ENCODE measurements at regions not wholly inside any gene's neighbourhood (a gene's known extent, or its start where the extent isn't known, plus 50 kb on each side); places are given as distances from the start of the nearest gene placed in this dataset.
"Not testable (repeated sequence)": the region's sequence is repeated elsewhere in the genome, so short reads cannot be mapped to it uniquely, and the experiment has no call there.

DNA sequence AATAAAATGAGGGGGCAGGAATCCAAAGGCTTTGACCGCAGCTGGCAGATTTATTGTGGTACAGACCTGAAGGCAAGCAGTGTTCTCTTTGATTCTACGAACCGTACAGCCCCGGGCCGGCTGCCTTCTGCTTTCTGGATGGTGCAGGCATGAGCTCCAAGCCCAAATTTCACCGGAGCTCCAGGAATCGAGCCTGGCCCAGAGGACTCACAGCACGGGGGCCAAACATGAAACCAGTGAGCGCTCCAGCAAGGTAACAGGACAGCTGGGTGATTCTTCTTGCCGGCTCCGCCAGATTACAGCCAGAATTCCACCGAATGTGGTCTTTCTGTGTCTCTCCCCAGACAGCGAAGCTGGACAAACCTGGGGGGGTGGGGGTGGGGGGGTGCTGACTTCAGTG lies 208.1 kb downstream of the SHOX start:
- not testable (repeated sequence) for TF ChIP-seq POLR2A (IDR thresholded peaks at IDR 0.05); POLR2AphosphoS5 (IDR thresholded peaks at IDR 0.05); EP300 (IDR thresholded peaks at IDR 0.05; ENCODE audit: low read depth)
